Astrocyte (in vitro differentiated cells and primary cell): ENCODE measurements at regions not wholly inside any gene's neighbourhood (a gene's known extent, or its start where the extent isn't known, plus 50 kb on each side); places are given as distances from the start of the nearest gene placed in this dataset.

Experiments used
- DNase-seq: peaks from one replicate; pipeline ENCODE4 v3.0.0-alpha.2; 2010; ENCODE audit warnings: low read depth
- FAIRE-seq: peaks from 2 replicates; lab custom pipeline; 2011; peaks lifted over from hg19 to GRCh38; lab: Jason Lieb, UNC
- H2AFZ ChIP-seq: 2 replicates; pipeline ENCODE4 v1.6.0; 2012; ENCODE audit warnings: low read depth, low read length, inconsistent platforms
- H3K27ac ChIP-seq: 2 replicates; pipeline ENCODE4 v1.5.1; 2011; ENCODE audit warnings: low read depth, low read length, inconsistent platforms
- H3K27me3 ChIP-seq: 2 replicates; pipeline ENCODE4 v1.6.0; 2011; ENCODE audit warnings: low read length, inconsistent platforms; ENCODE audit not compliant: insufficient read depth
- H3K36me3 ChIP-seq: 2 replicates; pipeline ENCODE4 v1.5.1; 2011; ENCODE audit warnings: low read length, inconsistent platforms; ENCODE audit not compliant: insufficient read depth
- H3K4me1 ChIP-seq: 2 replicates; pipeline ENCODE4 v1.5.1; 2011; ENCODE audit warnings: low read length, inconsistent platforms; ENCODE audit not compliant: insufficient read depth
- H3K4me2 ChIP-seq: 2 replicates; pipeline ENCODE4 v1.6.0; 2012; ENCODE audit warnings: low read length, inconsistent platforms
- H3K4me3 ChIP-seq: 2 replicates; pipeline ENCODE4 v1.5.1; 2011; ENCODE audit warnings: low read depth, mild to moderate bottlenecking, low read length, inconsistent platforms; ENCODE audit not compliant: insufficient read depth
- H3K79me2 ChIP-seq: 2 replicates; pipeline ENCODE4 v1.6.0; 2012; ENCODE audit warnings: mild to moderate bottlenecking, low read length, inconsistent platforms; ENCODE audit not compliant: insufficient read depth
- H3K9ac ChIP-seq: 2 replicates; pipeline ENCODE4 v1.6.0; 2012; ENCODE audit warnings: mild to moderate bottlenecking, low read length, inconsistent platforms
- H3K9me3 ChIP-seq: 2 replicates; pipeline ENCODE4 v1.5.1; 2012; ENCODE audit warnings: low read depth, mild to moderate bottlenecking, low read length, inconsistent platforms; ENCODE audit not compliant: insufficient read depth
- H4K20me1 ChIP-seq: 2 replicates; pipeline ENCODE4 v1.6.0; 2012; ENCODE audit warnings: low read length, inconsistent platforms; ENCODE audit not compliant: insufficient read depth
- H3K27ac Mint-ChIP-seq: one replicate; pipeline ENCODE4 v1.8.0; 2021; ENCODE audit warnings: mild to moderate bottlenecking, mixed read lengths; ENCODE audit not compliant: unreplicated experiment
- H3K27me3 Mint-ChIP-seq: one replicate; pipeline ENCODE4 v1.8.0; 2021; ENCODE audit warnings: low read depth, mixed read lengths; ENCODE audit not compliant: unreplicated experiment
- H3K36me3 Mint-ChIP-seq: one replicate; pipeline ENCODE4 v1.8.0; 2021; ENCODE audit warnings: low read depth, mixed read lengths; ENCODE audit not compliant: unreplicated experiment
- H3K4me1 Mint-ChIP-seq: one replicate; pipeline ENCODE4 v1.8.0; 2021; ENCODE audit warnings: low read depth, mixed read lengths; ENCODE audit not compliant: unreplicated experiment
- H3K4me3 Mint-ChIP-seq: one replicate; pipeline ENCODE4 v1.8.0; 2021; ENCODE audit warnings: mild to moderate bottlenecking, moderate library complexity, mixed read lengths; ENCODE audit not compliant: unreplicated experiment
- H3K9me3 Mint-ChIP-seq: one replicate; pipeline ENCODE4 v1.8.0; 2021; ENCODE audit warnings: mild to moderate bottlenecking, mixed read lengths; ENCODE audit not compliant: unreplicated experiment
- EZH2 ChIP-seq: IDR thresholded peaks from 2 replicates; pipeline ENCODE4 v1.6.1; 2012; ENCODE audit warnings: mild to moderate bottlenecking, low read length, inconsistent platforms; ENCODE audit not compliant: insufficient read depth
- TF ChIP-seq, protein P1 (sequence below): IDR thresholded peaks from 2 replicates; pipeline ENCODE4 v1.5.1; 2011; ENCODE audit warnings: low read depth, mild to moderate bottlenecking, inconsistent platforms, low read length, moderate library complexity; ENCODE audit not compliant: insufficient read depth

DNA sequence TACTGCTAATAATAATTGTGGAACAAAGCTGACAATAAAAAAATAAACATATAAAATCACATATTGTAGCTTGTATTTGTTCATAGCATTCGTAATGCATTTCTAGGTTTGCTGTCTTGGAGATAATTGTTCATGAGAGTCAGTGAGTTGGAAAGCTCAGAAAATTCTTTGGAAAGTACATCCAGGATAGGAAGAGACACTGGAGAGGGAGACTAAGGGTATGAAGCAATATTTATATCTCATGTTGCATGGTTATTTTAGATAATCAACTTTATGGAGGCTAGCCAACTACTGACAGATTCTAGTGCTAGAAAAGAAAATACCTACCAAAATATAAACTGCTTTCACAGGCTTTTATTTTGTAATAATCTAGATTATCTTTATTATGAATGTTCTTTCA is 1095.2 kb downstream of the FSCB start:
- Mint-ChIP-seq H3K36me3 (no peaks in the 10 kb centered on the region), H3K9me3 (no peaks in the 10 kb centered on the region), H3K4me1 (no peaks in the 10 kb centered on the region), H3K27me3 (no peaks in the 10 kb centered on the region), H3K4me3 (no peak overlapping the region), H3K27ac (no peak overlapping the region)
- no peaks in the 10 kb centered on the region for H3K27me3 ChIP-seq
- no peaks in the 10 kb centered on the region for H3K9me3 ChIP-seq
- H3K4me2 ChIP-seq: no peak overlapping the region
- H3K79me2 ChIP-seq: no peaks in the 10 kb centered on the region
- H3K4me1 ChIP-seq: no peaks in the 10 kb centered on the region
- TF ChIP-seq, protein P1, sequence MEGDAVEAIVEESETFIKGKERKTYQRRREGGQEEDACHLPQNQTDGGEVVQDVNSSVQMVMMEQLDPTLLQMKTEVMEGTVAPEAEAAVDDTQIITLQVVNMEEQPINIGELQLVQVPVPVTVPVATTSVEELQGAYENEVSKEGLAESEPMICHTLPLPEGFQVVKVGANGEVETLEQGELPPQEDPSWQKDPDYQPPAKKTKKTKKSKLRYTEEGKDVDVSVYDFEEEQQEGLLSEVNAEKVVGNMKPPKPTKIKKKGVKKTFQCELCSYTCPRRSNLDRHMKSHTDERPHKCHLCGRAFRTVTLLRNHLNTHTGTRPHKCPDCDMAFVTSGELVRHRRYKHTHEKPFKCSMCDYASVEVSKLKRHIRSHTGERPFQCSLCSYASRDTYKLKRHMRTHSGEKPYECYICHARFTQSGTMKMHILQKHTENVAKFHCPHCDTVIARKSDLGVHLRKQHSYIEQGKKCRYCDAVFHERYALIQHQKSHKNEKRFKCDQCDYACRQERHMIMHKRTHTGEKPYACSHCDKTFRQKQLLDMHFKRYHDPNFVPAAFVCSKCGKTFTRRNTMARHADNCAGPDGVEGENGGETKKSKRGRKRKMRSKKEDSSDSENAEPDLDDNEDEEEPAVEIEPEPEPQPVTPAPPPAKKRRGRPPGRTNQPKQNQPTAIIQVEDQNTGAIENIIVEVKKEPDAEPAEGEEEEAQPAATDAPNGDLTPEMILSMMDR: no peak
- no peak for TF ChIP-seq EZH2
- FAIRE-seq (no peak), DNase-seq (no peak)
- H3K9ac ChIP-seq: no peak overlapping the region
- H3K36me3 ChIP-seq: no peaks in the 10 kb centered on the region
- H3K4me3 ChIP-seq: no peak overlapping the region
- no peak overlapping the region for H3K27ac ChIP-seq
- no peak overlapping the region for H2AFZ ChIP-seq
- no peaks in the 10 kb centered on the region for H4K20me1 ChIP-seq

DNA sequence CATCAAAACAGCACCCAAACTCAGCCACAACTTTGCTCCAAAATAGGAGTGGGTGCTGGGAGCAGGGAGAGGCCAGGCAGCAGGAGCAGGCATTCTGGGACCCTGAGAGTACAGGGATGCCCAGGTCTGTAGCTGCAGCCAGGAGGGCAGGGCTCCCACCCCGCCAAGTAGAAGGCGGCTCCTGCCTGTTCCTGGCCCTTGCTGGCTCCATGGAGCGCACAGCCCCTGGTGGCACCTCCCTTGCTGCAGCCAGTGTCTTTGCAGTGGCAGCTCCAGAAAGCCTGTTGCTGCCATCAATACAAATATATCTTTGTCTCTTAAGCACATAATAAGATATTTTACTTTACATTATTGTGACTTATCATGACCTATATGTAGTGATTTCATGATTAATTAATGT is 1096.5 kb downstream of the FSCB start:
- Histone ChIP-seq H4K20me1 (no peaks in the 10 kb centered on the region), H3K79me2 (no peaks in the 10 kb centered on the region), H2AFZ (no peak overlapping the region), H3K9me3 (no peaks in the 10 kb centered on the region), H3K27me3 (no peaks in the 10 kb centered on the region), H3K27ac (no peak overlapping the region), H3K4me3 (no peak overlapping the region), H3K4me2 (no peak overlapping the region), H3K9ac (no peak overlapping the region), H3K36me3 (no peaks in the 10 kb centered on the region), H3K4me1 (no peaks in the 10 kb centered on the region)
- Mint-ChIP-seq H3K27me3 (no peaks in the 10 kb centered on the region), H3K4me1 (no peaks in the 10 kb centered on the region), H3K27ac (no peak overlapping the region), H3K9me3 (no peaks in the 10 kb centered on the region), H3K4me3 (no peak overlapping the region), H3K36me3 (no peaks in the 10 kb centered on the region)
- DNase-seq (no peak), FAIRE-seq (no peak)
- no peak for TF ChIP-seq EZH2
- TF ChIP-seq, protein P1: no peak

DNA sequence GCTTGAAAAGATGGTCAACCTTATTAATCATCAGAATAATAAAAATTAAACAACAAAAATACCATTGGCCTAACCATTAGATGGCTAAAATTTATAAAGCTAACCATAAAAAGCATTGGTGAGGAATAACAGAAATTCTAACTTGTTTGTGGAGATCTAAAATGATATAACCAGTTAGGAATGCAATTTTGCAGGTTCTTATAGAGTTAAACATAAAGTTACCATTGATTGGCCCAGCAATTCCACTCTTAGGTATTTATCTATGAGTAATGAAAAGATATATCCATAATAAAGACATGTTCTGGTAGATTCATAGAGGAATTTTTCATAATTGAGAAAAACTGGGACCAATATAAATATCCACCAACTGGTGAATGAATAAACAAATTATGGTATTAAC is 1098.6 kb downstream of the FSCB start:
- H3K27ac ChIP-seq: no peak overlapping the region
- FAIRE-seq (no peak), DNase-seq (no peak)
- no peak overlapping the region for H3K4me3 Mint-ChIP-seq
- H3K27me3 ChIP-seq: no peaks in the 10 kb centered on the region
- H2AFZ ChIP-seq: no peak overlapping the region
- H3K27ac Mint-ChIP-seq: no peak overlapping the region
- no peaks in the 10 kb centered on the region for H3K9me3 ChIP-seq
- H3K79me2 ChIP-seq: no peaks in the 10 kb centered on the region
- H3K4me1 Mint-ChIP-seq: no peaks in the 10 kb centered on the region
- no peaks in the 10 kb centered on the region for H3K36me3 Mint-ChIP-seq
- H3K4me1 ChIP-seq: no peaks in the 10 kb centered on the region
- no peak overlapping the region for H3K4me2 ChIP-seq
- H3K36me3 ChIP-seq: no peaks in the 10 kb centered on the region
- TF ChIP-seq EZH2: no peak
- TF ChIP-seq, protein P1: no peak
- H3K9me3 Mint-ChIP-seq: peaks cover 2% of the 10 kb centered on the region
- no peak overlapping the region for H3K4me3 ChIP-seq
- H4K20me1 ChIP-seq: no peaks in the 10 kb centered on the region
- H3K9ac ChIP-seq: no peak overlapping the region
- no peaks in the 10 kb centered on the region for H3K27me3 Mint-ChIP-seq
